HEK293 (cell line): ENCODE measurements at regions not wholly inside any gene's neighbourhood (a gene's known extent, or its start where the extent isn't known, plus 50 kb on each side); places are given as distances from the start of the nearest gene placed in this dataset.

ENCODE experiments used
- ZBTB17 ChIP-seq: fragments of 450-650 bp; formaldehyde crosslinking; IDR thresholded peaks from 2 replicates; pipeline ENCODE4 v1.5.1; 2016; ENCODE audit warnings: missing biosample characterization, missing genetic modification characterization
- ZNF274 ChIP-seq, 2 experiments: fragments of 200-500 bp in 1 of 2; fragments of 450-650 bp in 1 of 2; sonication (Bioruptor generic) in 1 of 2; formaldehyde crosslinking in 1 of 2; IDR thresholded peaks; 2 replicates each; pipeline versions ENCODE4 v1.5.1 to v1.6.1; 2014 to 2016; ENCODE audit warnings: borderline replicate concordance in 1 of 2, inconsistent platforms in 1 of 2, low read length in 1 of 2, missing biosample characterization in 1 of 2, missing genetic modification characterization in 1 of 2
- ZNF302 ChIP-seq: fragments of 450-650 bp; formaldehyde crosslinking; IDR thresholded peaks from 2 replicates; pipeline ENCODE4 v1.5.1; 2016; ENCODE audit warnings: missing biosample characterization, missing genetic modification characterization, low read depth
- TF ChIP-seq, protein P1 (sequence below): fragments of 450-650 bp; formaldehyde crosslinking; IDR thresholded peaks from 2 replicates; pipeline ENCODE4 v1.5.1; 2016; ENCODE audit warnings: missing biosample characterization, missing genetic modification characterization, low read depth
- TF ChIP-seq, protein P2 (sequence below): fragments of 450-650 bp; formaldehyde crosslinking; IDR thresholded peaks from 2 replicates; pipeline ENCODE4 v1.5.1; 2016; ENCODE audit warnings: missing biosample characterization, missing genetic modification characterization
- TF ChIP-seq, protein P3 (sequence below): fragments of 450-650 bp; formaldehyde crosslinking; IDR thresholded peaks from 2 replicates; pipeline ENCODE4 v1.5.1; 2016; ENCODE audit warnings: missing biosample characterization, missing genetic modification characterization
- TF ChIP-seq, protein P4 (sequence below): fragments of 450-650 bp; formaldehyde crosslinking; IDR thresholded peaks from 2 replicates; pipeline ENCODE4 v1.5.1; 2016; ENCODE audit warnings: missing biosample characterization, missing genetic modification characterization
- TF ChIP-seq, protein P5 (sequence below): fragments of 450-650 bp; formaldehyde crosslinking; IDR thresholded peaks from 2 replicates; pipeline ENCODE4 v1.5.1; 2016; ENCODE audit warnings: missing biosample characterization, missing genetic modification characterization

DNA sequence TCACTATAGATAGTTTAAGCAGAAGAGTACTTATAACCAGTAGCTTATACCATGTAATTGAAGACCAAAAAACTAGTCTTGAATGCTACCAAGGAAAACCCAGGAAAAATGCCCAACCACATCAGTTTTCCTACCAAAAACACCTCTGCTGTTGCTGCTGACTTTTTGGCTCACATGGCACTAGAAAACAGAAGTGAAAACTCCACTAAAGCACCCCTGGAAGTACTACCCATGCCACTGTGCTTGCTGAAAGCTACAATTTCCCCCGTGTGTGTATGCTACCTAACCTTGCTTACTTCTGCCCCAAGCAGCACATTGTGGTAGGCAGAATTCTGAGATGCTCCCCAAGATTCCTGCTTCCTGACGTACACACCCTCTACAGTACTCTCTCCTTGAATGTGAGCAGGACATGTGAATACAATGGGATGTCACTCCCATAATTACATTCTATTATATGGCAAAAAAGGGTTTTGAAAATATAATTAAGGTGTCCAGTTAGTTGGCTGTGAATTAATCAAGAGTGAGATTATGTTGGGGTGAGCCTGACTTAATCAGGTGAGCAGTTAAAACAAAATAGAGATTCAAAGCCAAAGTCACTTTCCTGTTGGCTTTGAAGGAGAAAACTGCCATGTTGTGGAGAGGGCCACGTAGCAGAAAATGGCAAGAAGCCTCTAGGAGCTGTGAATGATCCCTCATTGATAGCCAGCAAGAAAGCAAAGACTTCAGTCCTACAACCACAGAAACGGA lies 209.8 kb upstream of the MARCKS start:
- TF ChIP-seq, protein P1, sequence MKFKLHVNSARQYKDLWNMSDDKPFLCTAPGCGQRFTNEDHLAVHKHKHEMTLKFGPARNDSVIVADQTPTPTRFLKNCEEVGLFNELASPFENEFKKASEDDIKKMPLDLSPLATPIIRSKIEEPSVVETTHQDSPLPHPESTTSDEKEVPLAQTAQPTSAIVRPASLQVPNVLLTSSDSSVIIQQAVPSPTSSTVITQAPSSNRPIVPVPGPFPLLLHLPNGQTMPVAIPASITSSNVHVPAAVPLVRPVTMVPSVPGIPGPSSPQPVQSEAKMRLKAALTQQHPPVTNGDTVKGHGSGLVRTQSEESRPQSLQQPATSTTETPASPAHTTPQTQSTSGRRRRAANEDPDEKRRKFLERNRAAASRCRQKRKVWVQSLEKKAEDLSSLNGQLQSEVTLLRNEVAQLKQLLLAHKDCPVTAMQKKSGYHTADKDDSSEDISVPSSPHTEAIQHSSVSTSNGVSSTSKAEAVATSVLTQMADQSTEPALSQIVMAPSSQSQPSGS (tag by site-specific recombination): no peak
- TF ChIP-seq, protein P2, sequence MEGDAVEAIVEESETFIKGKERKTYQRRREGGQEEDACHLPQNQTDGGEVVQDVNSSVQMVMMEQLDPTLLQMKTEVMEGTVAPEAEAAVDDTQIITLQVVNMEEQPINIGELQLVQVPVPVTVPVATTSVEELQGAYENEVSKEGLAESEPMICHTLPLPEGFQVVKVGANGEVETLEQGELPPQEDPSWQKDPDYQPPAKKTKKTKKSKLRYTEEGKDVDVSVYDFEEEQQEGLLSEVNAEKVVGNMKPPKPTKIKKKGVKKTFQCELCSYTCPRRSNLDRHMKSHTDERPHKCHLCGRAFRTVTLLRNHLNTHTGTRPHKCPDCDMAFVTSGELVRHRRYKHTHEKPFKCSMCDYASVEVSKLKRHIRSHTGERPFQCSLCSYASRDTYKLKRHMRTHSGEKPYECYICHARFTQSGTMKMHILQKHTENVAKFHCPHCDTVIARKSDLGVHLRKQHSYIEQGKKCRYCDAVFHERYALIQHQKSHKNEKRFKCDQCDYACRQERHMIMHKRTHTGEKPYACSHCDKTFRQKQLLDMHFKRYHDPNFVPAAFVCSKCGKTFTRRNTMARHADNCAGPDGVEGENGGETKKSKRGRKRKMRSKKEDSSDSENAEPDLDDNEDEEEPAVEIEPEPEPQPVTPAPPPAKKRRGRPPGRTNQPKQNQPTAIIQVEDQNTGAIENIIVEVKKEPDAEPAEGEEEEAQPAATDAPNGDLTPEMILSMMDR (tag by site-specific recombination): no peak
- TF ChIP-seq ZNF302 (tag by site-specific recombination) (no peak), ZBTB17 (no peak), ZNF274 (IDR thresholded peaks at IDR 0.05; ENCODE audit: low read length) (no peak), ZNF274 (tag by site-specific recombination; IDR thresholded peaks at IDR 0.05; ENCODE audit: borderline replicate concordance) (no peak)
- TF ChIP-seq, protein P3, sequence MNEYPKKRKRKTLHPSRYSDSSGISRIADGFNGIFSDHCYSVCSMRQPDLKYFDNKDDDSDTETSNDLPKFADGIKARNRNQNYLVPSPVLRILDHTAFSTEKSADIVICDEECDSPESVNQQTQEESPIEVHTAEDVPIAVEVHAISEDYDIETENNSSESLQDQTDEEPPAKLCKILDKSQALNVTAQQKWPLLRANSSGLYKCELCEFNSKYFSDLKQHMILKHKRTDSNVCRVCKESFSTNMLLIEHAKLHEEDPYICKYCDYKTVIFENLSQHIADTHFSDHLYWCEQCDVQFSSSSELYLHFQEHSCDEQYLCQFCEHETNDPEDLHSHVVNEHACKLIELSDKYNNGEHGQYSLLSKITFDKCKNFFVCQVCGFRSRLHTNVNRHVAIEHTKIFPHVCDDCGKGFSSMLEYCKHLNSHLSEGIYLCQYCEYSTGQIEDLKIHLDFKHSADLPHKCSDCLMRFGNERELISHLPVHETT (tag by site-specific recombination): no peak
- TF ChIP-seq, protein P4, sequence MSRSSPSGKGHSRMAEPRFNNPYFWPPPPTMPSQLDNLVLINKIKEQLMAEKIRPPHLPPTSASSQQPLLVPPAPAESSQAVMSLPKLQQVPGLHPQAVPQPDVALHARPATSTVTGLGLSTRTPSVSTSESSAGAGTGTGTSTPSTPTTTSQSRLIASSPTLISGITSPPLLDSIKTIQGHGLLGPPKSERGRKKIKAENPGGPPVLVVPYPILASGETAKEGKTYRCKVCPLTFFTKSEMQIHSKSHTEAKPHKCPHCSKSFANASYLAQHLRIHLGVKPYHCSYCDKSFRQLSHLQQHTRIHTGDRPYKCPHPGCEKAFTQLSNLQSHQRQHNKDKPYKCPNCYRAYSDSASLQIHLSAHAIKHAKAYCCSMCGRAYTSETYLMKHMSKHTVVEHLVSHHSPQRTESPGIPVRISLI (tag by site-specific recombination): no peak
- TF ChIP-seq, protein P5, sequence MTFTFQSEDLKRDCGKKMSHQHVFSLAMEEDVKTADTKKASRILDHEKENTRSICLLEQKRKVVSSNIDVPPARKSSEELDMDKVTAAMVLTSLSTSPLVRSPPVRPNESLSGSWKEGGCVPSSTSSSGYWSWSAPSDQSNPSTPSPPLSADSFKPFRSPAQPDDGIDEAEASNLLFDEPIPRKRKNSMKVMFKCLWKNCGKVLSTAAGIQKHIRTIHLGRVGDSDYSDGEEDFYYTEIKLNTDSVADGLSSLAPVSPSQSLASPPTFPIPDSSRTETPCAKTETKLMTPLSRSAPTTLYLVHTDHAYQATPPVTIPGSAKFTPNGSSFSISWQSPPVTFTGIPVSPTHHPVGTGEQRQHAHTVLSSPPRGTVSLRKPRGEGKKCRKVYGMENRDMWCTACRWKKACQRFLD (tag by site-specific recombination): no peak
